ENCODE measurements at regions not wholly inside any gene's neighbourhood (a gene's known extent, or its start where the extent isn't known, plus 50 kb on each side); places are given as distances from the start of the nearest gene placed in this dataset.
A peak's percentile ranks its signal among the peaks of the same experiment; 100 is the strongest.

DNA sequence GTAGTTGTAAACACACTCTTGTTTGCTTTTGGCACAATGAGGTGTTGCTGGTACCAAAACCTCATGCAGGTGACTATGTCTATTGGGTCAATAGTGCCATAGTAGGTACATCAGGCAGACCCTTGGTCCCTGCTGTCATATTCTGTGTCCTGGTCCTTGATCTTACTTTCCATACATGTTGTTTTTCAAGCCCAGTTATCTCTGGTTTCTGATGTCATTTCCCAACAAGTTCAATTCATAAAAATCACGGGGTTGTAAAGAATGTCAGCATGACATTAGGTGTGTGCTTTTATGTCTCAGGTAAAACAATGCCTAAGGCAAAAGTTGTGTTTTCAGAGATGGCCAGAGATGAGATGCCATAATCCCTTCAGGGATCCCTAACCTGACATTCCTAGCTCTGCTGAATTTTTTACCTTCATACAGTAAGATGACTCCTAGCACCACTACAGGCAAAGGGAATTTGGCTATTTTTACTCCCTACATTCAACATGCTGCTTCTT, 390.3 kb upstream of the PKN2 start:
- ChIA-PET POLR2A (ENCODE audit: low non-redundant PET) (no interaction called here), CTCF (no interaction called here)
- H3K9me3 ChIP-seq (ENCODE audit: low read depth, low read length, poor library complexity, severe bottlenecking) = no peaks in the 10 kb centered on the region
- no peaks in the 10 kb centered on the region for H3K36me3 ChIP-seq (ENCODE audit: insufficient read depth, low read length, poor library complexity, severe bottlenecking)
- intact Hi-C loops (cut with micrococcal nuclease; ENCODE audit: unreplicated experiment) = no loop called here
- no peak overlapping the region for H3K4me3 ChIP-seq (ENCODE audit: low read depth, low read length, poor library complexity, severe bottlenecking)
- no peaks in the 10 kb centered on the region for H3K4me1 ChIP-seq (ENCODE audit: insufficient read depth, low read length, poor library complexity, severe bottlenecking)
- no peak for DNase-seq (ENCODE audit: low spot score)
- BruUV-seq (replicated peaks) = no TSS peak
- no peak overlapping the region for H3K27ac ChIP-seq (ENCODE audit: low read depth, low read length, poor library complexity, severe bottlenecking)
- TF ChIP-seq EZH2 (IDR thresholded peaks at IDR 0.05; ENCODE audit: borderline replicate concordance, low read depth, low read length, poor library complexity, severe bottlenecking) = no peak
- TF ChIP-seq, protein P1, sequence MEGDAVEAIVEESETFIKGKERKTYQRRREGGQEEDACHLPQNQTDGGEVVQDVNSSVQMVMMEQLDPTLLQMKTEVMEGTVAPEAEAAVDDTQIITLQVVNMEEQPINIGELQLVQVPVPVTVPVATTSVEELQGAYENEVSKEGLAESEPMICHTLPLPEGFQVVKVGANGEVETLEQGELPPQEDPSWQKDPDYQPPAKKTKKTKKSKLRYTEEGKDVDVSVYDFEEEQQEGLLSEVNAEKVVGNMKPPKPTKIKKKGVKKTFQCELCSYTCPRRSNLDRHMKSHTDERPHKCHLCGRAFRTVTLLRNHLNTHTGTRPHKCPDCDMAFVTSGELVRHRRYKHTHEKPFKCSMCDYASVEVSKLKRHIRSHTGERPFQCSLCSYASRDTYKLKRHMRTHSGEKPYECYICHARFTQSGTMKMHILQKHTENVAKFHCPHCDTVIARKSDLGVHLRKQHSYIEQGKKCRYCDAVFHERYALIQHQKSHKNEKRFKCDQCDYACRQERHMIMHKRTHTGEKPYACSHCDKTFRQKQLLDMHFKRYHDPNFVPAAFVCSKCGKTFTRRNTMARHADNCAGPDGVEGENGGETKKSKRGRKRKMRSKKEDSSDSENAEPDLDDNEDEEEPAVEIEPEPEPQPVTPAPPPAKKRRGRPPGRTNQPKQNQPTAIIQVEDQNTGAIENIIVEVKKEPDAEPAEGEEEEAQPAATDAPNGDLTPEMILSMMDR (conservative IDR thresholded peaks at IDR 0.05; ENCODE audit: low read depth, low read length) = no peak
- H3K27me3 ChIP-seq (replicated peaks; ENCODE audit: insufficient read depth, low read depth, low read length, poor library complexity) = no peaks in the 10 kb centered on the region

DNA sequence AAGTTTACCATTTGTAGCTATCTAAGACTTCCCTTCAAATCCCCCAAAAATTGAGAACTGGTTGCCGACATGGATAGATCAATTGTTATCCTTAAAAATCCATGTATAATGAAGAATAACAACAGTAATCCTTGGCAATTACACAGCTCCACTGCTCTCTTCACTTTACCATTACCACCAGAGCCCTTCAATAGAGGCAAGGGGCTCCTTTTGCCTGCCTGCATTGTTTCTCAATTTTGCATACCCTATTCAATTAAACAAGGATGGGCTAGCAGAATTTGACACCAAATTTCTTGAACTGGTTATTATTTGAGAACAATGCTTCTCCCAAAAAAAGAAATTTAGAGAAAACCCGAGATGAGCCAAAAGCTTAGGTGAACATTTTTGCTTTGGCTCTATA, 387.8 kb upstream of the PKN2 start:
- Histone ChIP-seq H3K4me1 (ENCODE audit: insufficient read depth, low read length, poor library complexity, severe bottlenecking) (no peaks in the 10 kb centered on the region), H3K27ac (ENCODE audit: low read depth, low read length, poor library complexity, severe bottlenecking) (no peak overlapping the region), H3K27me3 (replicated peaks; ENCODE audit: insufficient read depth, low read depth, low read length, poor library complexity) (no peaks in the 10 kb centered on the region), H3K9me3 (ENCODE audit: low read depth, low read length, poor library complexity, severe bottlenecking) (no peaks in the 10 kb centered on the region), H3K4me3 (ENCODE audit: low read depth, low read length, poor library complexity, severe bottlenecking) (no peak overlapping the region), H3K36me3 (ENCODE audit: insufficient read depth, low read length, poor library complexity, severe bottlenecking) (no peaks in the 10 kb centered on the region)
- intact Hi-C loops (cut with micrococcal nuclease; ENCODE audit: unreplicated experiment) = no loop called here
- BruUV-seq (replicated peaks) = no TSS peak
- TF ChIP-seq, protein P1 (conservative IDR thresholded peaks at IDR 0.05; ENCODE audit: low read depth, low read length) = no peak
- no peak for TF ChIP-seq EZH2 (IDR thresholded peaks at IDR 0.05; ENCODE audit: borderline replicate concordance, low read depth, low read length, poor library complexity, severe bottlenecking)
- POLR2A ChIA-PET (ENCODE audit: low non-redundant PET) = no interaction called here
- DNase-seq (ENCODE audit: low spot score) = no peak
- CTCF ChIA-PET = no interaction called here

DNA sequence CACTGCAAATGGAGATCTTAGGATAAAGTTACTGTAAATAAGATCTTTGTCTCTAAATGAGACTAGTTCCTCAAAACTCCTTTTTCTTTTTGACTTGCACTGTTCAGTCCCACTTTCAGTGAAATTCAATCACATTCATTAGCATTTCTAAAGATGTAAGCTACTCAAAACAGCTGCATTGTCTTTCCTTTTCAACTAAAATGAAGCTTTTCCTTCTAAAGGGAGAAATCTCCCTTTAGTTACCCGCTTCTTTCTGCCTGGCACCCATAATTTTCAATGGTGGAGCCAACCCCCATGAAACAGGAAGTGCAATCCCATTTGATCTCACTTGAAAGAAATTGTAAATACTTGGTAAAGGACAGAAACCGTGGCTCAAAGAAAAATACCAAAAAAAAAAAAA, 387.4 kb upstream of the PKN2 start:
- DNase-seq (ENCODE audit: low spot score) = peak; percentile 15
- H3K4me1 ChIP-seq (ENCODE audit: insufficient read depth, low read length, poor library complexity, severe bottlenecking) = no peaks in the 10 kb centered on the region
- no TSS peak for BruUV-seq (replicated peaks)
- POLR2A ChIA-PET (ENCODE audit: low non-redundant PET) = no interaction called here
- no peaks in the 10 kb centered on the region for H3K27me3 ChIP-seq (replicated peaks; ENCODE audit: insufficient read depth, low read depth, low read length, poor library complexity)
- CTCF ChIA-PET = no interaction called here
- H3K9me3 ChIP-seq (ENCODE audit: low read depth, low read length, poor library complexity, severe bottlenecking) = no peaks in the 10 kb centered on the region
- no peaks in the 10 kb centered on the region for H3K36me3 ChIP-seq (ENCODE audit: insufficient read depth, low read length, poor library complexity, severe bottlenecking)
- H3K27ac ChIP-seq (ENCODE audit: low read depth, low read length, poor library complexity, severe bottlenecking) = no peak overlapping the region
- no peak for TF ChIP-seq EZH2 (IDR thresholded peaks at IDR 0.05; ENCODE audit: borderline replicate concordance, low read depth, low read length, poor library complexity, severe bottlenecking)
- TF ChIP-seq, protein P1 (conservative IDR thresholded peaks at IDR 0.05; ENCODE audit: low read depth, low read length) = no peak
- intact Hi-C loops (cut with micrococcal nuclease; ENCODE audit: unreplicated experiment) = no loop called here
- no peak overlapping the region for H3K4me3 ChIP-seq (ENCODE audit: low read depth, low read length, poor library complexity, severe bottlenecking)

Measured in A673 (cell line).